ENCODE measurements at regions not wholly inside any gene's neighbourhood (a gene's known extent, or its start where the extent isn't known, plus 50 kb on each side); places are given as distances from the start of the nearest gene placed in this dataset.

DNA sequence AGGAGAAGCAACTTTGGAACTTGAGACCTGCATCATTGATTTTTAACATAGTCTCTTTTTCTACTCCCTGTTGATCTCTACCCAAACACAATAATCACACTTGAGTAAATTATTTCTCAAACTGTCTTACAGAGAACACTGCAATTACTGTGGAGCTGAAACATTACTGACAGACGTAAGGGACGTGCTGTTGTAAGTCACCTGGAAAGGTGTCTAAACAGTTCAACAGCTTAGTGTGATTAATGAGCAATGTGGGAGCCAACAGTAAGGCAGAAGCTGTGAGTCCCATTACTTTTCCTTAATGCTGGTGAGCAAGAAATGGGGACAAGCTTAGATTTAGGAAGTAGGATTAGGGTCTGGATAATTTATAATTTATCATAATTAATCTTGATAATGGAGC, 265.7 kb downstream of the DLEU7 start:
- Histone ChIP-seq H3K27ac (no peak overlapping the region), H3K4me1 (replicated peaks; ENCODE audit: insufficient read depth) (no peaks in the 10 kb centered on the region), H3K9me3 (ENCODE audit: insufficient read depth, low read depth) (no peaks in the 10 kb centered on the region; the same call in 1 of the 2 replicates), H2AFZ (no peak overlapping the region), H4K20me1 (ENCODE audit: insufficient read depth) (no peaks in the 10 kb centered on the region), H3K4me3 (no peak overlapping the region), H3K9me2 (ENCODE audit: insufficient read depth) (peaks cover 4% of the 10 kb centered on the region; the same call in 1 of the 2 replicates), H3K4me2 (no peak overlapping the region), H3K79me2 (ENCODE audit: low read depth) (no peaks in the 10 kb centered on the region), H3K36me3 (ENCODE audit: low read depth) (no peaks in the 10 kb centered on the region), H3F3A (ENCODE audit: insufficient read depth, low read depth) (peaks cover 9% of the 10 kb centered on the region; the same call in 1 of the 2 replicates), H3K27me3 (ENCODE audit: insufficient read depth, low read depth) (no peaks in the 10 kb centered on the region)
- TF ChIP-seq, protein P1, sequence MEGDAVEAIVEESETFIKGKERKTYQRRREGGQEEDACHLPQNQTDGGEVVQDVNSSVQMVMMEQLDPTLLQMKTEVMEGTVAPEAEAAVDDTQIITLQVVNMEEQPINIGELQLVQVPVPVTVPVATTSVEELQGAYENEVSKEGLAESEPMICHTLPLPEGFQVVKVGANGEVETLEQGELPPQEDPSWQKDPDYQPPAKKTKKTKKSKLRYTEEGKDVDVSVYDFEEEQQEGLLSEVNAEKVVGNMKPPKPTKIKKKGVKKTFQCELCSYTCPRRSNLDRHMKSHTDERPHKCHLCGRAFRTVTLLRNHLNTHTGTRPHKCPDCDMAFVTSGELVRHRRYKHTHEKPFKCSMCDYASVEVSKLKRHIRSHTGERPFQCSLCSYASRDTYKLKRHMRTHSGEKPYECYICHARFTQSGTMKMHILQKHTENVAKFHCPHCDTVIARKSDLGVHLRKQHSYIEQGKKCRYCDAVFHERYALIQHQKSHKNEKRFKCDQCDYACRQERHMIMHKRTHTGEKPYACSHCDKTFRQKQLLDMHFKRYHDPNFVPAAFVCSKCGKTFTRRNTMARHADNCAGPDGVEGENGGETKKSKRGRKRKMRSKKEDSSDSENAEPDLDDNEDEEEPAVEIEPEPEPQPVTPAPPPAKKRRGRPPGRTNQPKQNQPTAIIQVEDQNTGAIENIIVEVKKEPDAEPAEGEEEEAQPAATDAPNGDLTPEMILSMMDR (conservative IDR thresholded peaks at IDR 0.05): no peak
- no peak for TF ChIP-seq EZH2 (IDR thresholded peaks at IDR 0.05; ENCODE audit: low read depth)
- BruUV-seq (replicated peaks): no TSS peak
- no peak for DNase-seq
- ChIA-PET CTCF (no interaction called here), POLR2A (ENCODE audit: unreplicated experiment) (no interaction called here)
- intact Hi-C loops (cut with micrococcal nuclease; ENCODE audit: unreplicated experiment): no loop called here

DNA sequence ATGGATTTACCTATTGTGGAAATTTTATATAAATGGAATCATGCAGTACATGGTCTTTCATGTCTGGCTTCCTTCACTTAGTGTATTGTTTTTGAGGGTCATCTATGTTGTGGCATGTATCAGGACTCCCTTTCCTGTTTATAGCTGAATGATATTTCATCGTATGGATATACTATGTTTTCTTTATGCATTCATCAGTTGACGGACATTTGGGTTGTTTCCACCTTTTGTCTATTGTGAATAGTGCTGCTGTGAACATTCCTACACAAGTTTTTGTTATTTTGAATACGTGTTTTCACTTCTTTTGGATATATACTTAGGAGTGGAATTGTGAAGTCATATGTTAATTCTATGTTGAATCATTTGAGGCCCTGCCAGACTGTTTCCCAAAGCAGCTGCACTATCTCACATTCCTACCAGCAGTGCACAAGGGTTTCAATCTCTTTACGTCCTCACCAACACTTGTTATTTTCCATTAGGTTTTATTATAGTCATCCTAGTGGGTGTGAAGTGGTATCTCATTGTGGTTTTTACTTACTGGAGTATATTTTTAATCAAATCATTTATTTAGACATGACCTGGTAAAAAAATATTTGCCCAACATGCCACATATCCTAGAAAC, 262.7 kb downstream of the DLEU7 start:
- Histone ChIP-seq H4K20me1 (ENCODE audit: insufficient read depth) (no peaks in the 10 kb centered on the region), H2AFZ (no peak overlapping the region), H3K27ac (no peak overlapping the region), H3K9me2 (ENCODE audit: insufficient read depth) (0 out of 2 replicates have a peak, but pooled peaks cover 4% of the 10 kb centered on the region), H3F3A (ENCODE audit: insufficient read depth, low read depth) (no peaks in the 10 kb centered on the region), H3K4me2 (no peak overlapping the region), H3K27me3 (ENCODE audit: insufficient read depth, low read depth) (no peaks in the 10 kb centered on the region), H3K36me3 (ENCODE audit: low read depth) (no peaks in the 10 kb centered on the region), H3K4me3 (no peak overlapping the region), H3K9me3 (ENCODE audit: insufficient read depth, low read depth) (peaks cover 4% of the 10 kb centered on the region; the same call in 1 of the 2 replicates), H3K79me2 (ENCODE audit: low read depth) (no peaks in the 10 kb centered on the region), H3K4me1 (replicated peaks; ENCODE audit: insufficient read depth) (no peaks in the 10 kb centered on the region)
- CTCF ChIA-PET: no interaction called here
- no peak for DNase-seq
- POLR2A ChIA-PET (ENCODE audit: unreplicated experiment): no interaction called here
- no TSS peak for BruUV-seq (replicated peaks)
- intact Hi-C loops (cut with micrococcal nuclease; ENCODE audit: unreplicated experiment): no loop called here
- no peak for TF ChIP-seq EZH2 (IDR thresholded peaks at IDR 0.05; ENCODE audit: low read depth)

DNA sequence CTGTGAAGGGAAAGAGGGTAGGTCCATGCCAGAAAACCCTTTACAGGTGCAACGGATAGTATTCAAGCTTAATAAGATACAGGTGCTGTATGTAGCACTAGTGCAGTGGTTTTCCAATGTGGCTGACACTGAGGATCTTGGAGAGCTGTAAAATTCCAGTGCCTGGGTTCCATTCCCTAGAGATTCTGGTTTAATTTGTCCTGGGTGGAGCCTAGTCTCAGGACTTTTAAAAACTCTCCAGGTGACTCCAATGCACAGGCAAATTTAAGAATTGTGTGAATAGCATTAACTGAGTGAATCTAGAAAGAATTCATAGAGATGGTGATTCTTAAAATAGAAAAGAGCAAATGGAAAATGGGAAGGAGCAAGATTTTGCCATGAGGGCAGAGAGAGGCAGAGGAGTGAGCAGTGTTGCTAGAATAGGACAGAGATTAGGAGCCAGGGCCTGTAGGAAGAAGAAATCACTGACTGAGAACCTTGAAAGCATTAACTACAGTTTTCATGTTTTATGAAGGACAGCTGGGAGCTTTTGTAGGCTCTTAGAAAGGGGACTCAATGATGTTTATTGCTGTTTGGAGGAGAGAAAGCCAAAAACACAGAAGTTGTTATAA, 261.8 kb downstream of the DLEU7 start:
- Histone ChIP-seq H3K4me1 (replicated peaks; ENCODE audit: insufficient read depth) (no peaks in the 10 kb centered on the region), H3K79me2 (ENCODE audit: low read depth) (no peaks in the 10 kb centered on the region), H3K9me2 (ENCODE audit: insufficient read depth) (0 out of 2 replicates have a peak, but pooled peaks cover 4% of the 10 kb centered on the region), H3F3A (ENCODE audit: insufficient read depth, low read depth) (no peaks in the 10 kb centered on the region), H3K27ac (no peak overlapping the region), H3K4me3 (no peak overlapping the region), H3K27me3 (ENCODE audit: insufficient read depth, low read depth) (no peaks in the 10 kb centered on the region), H3K36me3 (ENCODE audit: low read depth) (no peaks in the 10 kb centered on the region), H3K4me2 (no peak overlapping the region), H4K20me1 (ENCODE audit: insufficient read depth) (no peaks in the 10 kb centered on the region), H2AFZ (no peak overlapping the region), H3K9me3 (ENCODE audit: insufficient read depth, low read depth) (peaks cover 4% of the 10 kb centered on the region; the same call in 1 of the 2 replicates)
- DNase-seq: no peak
- CTCF ChIA-PET: no interaction called here
- intact Hi-C loops (cut with micrococcal nuclease; ENCODE audit: unreplicated experiment): no loop called here
- TF ChIP-seq EZH2 (IDR thresholded peaks at IDR 0.05; ENCODE audit: low read depth): no peak
- TF ChIP-seq, protein P1 (conservative IDR thresholded peaks at IDR 0.05): no peak
- POLR2A ChIA-PET (ENCODE audit: unreplicated experiment): no interaction called here
- BruUV-seq (replicated peaks): no TSS peak

Data from PC-9 (cell line).